HG03045 (cell line): ENCODE measurements at regions not wholly inside any gene's neighbourhood (a gene's known extent, or its start where the extent isn't known, plus 50 kb on each side); places are given as distances from the start of the nearest gene placed in this dataset.

Source experiments
- ATAC-seq: cut with Tn5 transposase; IDR thresholded peaks from one replicate; pipeline ENCODE4 v1.9.1; 2021; ENCODE audit warnings: mild to moderate bottlenecking, moderate library complexity; ENCODE audit not compliant: unreplicated experiment

DNA sequence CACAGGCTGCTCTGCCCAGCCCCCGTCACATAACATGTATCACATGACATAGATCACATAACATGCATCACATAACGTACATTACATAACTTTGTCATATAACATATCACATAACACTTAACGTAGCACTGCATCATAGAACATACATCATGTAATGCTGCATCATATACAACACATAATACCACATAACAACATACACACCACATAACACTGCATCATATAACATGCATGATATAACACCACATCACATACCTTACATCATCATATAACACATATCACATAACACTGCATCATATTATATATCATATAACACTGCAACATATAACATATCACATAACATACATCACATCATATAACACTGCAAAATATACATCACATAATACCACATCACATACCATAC lies 83.8 kb downstream of the AXIN2 start:
- ATAC-seq, result no peak

DNA sequence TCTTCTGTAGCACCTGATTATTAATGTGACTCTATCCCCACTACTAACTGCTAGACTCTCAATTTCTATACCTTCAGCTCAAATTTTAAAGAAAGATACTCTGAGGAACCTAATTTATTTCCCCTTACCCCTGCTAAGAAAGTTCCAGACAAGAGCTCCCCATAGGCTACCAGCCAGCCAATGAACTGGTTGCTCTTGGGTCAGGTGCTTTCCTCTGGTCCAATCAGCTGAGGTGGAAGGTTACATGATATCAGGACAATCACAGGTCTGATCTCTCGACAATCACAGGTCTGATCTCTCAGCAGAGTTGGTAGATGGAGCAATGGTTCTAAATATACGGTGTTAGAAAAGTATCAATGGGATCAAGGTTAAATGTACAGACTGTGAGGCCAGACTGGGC lies 86.8 kb downstream of the AXIN2 start:
- no peak for ATAC-seq

DNA sequence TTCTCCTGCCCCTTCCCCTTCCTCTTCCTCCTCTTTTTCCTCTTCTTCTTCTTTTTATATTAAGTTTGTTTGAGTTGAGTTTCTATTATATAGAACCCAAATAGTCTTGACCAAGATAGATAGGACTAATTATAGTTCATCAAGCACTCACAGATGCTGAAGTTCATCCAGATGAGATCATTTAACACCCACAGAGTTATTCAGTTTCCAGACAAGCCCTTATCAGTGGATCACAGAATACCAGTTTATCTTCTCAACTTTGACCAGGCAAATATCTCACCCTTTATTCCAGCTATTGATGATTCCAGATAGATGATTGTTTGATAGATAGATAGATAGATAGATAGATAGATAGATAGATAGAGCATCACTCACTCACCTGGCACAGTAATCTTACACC lies 87.5 kb downstream of the AXIN2 start:
- no peak for ATAC-seq

DNA sequence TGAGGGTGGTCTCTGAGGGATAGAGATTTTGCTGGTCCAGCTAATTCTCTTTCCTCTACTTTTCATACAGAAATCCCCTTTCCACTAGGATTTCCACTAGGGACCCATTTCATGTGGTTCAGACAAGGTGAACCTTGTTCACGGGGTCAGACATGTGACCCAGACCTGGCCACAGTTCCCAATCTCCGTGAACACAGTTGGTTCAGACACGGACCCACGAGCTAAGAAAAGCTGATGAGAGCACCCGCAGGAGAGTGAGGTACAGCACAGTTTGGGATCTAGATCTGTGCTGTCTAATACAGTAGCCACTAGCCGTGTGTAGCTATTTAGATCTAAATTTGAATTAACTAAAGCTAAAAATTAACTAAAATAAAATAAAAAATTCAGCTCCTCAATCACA lies 88.1 kb downstream of the AXIN2 start:
- no peak for ATAC-seq

DNA sequence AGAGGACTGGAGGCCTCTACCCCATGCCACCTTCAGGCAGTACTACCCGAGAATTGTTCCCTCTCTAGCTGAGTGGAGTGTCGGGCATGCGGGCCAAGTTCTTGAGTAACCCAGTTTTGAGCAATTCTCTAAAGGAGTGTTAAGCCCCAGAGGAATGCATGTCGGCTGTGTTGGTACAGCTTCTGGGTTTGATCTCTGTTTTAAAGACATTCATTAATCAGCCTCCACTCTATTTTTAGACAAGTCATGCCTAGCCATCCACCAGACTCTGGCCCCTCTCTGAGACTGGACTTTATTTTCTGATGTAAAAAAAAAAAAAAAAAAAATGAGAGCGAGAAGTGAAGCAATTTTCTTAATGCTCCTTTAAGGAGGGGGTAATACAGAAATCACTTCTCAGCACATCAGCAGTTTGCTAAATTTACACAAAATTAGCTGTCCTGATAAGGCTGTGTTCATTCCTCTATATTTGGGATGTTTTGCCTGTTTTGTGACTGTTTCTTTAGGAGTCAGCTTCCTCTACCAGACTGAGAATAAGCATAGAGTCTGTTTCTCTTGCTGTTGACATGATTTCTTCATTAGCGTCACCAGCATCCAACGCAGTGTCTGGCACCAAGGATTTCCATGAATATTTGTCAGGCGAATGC lies 88.7 kb downstream of the AXIN2 start:
- no peak for ATAC-seq

DNA sequence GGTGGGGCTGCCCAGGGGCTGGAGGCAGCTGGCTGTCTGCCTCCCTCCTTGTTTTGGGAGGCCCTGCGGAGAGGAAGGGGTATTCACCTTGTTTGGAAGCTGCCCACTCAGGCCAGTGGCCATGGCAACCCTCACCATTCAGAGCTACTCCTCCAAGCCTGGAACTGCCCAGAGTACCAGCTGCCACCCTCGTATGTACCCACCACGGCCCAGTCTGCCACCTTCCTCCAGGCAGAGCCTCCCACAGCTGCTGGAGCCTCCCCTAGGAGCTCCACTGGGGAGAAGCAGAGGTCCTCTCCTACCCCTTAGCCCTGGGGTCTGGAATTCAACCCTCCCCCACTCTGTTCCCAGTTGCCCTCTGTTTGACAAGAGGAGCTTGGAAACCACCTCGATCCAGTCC lies 90.7 kb downstream of the AXIN2 start:
- no peak for ATAC-seq

DNA sequence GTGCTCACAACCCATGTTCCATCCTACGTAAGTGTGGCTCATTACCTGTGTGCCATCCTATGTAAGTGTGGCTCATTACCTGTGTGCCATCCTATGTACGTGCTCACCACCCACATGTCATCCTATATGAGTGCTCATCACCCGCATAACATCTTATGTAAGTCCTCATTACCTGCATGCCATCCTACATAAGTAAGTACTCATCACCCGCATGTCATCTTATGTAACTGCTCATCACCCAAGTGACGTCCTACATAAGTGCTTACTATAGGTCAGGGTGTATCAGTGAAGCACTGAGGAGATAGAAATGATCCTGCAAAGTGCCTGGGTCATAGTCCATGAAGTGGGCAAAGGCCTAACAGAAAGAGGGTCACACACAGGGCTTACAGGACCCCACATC lies 93.1 kb downstream of the AXIN2 start:
- ATAC-seq, result no peak

DNA sequence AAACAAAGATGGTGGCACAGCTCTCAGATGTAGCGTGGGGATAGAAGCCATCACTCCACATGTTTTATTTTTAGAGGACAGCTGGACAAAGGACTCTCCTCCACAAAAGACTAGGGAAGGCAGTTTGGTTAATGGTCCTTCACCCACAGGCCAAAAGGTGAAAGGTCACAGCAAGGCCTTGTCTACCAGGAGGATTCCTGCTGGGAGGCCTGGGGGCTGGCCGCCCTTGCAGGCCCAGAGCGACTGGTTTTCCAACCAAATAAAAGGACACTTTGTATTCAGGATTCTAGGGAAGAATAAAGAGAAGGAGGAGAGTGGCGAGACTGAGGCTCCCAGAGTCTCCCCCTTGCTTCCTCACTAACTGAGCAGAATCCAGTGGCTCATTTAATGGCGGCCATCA lies 94.3 kb downstream of the AXIN2 start:
- ATAC-seq, result no peak

DNA sequence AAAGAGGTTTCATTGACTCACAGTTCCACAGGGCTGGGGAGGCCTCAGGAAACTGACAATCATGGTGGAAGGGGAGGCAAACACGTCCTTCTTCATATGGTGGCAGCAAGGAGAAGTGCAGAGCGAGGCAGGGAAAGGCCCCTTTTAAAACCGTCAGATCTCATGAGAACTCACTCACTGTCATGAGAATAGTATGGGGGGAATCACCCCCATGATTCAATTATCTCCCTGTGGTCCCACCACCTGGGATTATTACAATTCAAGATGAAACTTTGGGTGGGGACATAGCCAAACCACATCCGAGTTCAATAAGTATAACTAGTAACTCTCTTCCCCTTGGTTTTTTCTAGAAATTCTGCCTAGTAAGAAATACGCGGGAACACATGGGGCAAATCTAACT lies 94.9 kb downstream of the AXIN2 start:
- no peak for ATAC-seq

DNA sequence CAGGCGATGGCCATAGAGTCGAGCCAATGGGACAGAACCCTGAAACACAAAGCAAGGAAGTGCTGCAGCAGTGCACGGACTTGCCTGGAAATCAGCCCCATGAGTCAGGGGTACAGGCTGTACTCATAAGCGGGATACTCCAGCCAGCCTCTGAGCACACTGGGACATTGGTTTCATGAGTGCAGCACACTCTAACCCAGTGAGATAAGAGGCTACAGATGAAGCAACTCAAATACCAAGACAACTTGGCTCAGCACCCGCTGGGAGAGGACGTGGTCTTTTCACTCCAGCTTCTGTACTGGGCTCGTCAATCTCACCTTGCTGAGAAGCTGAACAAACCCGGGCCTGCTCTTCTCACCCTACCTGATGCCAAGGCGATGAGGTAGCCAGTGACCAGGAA lies 98.2 kb downstream of the AXIN2 start:
- ATAC-seq, result no peak

DNA sequence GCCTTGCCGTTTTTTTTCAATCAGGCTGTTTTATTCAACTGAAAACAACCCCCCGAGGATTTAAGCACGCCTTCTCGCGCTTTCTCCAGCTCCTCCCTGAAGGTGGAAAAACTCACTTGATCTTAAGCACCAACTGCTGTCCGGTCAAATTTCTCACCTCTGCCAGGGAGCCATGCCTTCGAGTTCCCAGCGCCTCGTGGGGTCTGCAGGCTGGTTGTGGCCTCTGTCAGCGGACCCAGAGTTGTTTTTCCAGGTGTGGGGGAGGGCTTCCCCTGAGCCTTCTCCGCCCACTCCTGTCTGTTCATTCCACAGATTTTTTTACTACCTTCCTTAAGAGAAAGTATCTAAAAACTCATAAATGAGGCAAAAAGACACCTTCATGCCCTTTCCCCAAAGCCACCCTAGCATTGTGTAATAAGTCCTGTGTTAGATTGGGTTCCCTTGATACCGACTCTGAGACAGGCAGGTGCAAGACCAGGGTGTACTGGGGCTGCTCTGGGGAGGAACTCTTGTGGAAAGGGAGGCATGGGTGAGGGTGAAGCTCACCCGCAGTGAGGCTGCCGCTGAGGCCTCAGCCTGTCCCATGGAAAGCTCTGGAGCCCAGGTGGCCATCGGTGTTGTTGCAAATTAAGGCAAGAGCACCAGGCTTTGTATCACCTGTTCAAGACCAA lies 101.6 kb downstream of the AXIN2 start:
- no peak for ATAC-seq

DNA sequence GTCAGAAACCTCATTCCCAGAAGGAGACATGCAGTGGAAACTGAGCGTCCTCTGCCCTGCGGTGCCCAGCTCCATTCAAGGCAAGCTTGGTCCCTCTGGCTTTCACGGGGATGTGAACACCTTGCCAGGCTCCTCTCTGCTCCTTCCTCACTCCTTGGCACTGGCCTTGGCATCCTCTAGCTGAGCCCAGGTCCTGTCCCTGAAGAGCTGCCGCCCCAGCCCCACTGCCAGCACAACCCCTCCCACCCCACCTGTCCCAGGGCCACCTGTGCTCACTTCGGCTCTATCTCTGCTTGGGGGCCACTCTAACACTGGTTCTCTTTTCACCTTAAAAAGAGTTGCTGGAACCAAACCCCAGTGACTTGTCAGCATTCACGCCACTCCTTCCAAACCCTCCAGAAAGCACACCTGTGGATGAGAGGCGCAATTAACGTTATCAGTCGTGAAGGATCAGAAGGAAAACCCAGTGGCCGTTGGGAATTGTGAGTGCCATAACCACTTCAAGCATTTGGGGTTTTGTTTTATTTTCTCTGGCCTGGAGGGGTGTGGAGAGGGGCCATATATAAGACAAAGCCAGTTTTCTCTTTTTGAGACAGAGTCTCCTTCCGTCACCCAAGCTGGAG lies 103.7 kb downstream of the AXIN2 start:
- no peak for ATAC-seq

DNA sequence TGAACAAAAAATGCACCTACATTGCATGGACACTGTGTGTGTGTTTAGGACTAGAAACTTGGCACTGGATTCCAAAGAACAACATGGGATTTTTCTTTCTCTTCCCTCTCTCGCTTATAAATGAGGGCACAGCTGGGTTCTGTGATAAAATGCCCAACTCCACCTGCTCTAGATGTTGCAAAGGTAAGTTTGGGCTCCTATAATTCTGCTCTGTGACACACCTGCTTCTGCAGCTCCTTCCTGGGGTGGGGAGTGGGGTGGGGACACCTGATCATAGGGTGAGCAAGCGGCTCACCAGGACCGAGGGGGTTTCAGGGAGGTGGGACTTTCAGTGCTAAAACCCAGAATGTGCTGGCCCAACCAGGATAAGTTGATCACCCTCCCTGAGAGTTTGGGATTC lies 104.3 kb downstream of the AXIN2 start:
- ATAC-seq, result no peak

DNA sequence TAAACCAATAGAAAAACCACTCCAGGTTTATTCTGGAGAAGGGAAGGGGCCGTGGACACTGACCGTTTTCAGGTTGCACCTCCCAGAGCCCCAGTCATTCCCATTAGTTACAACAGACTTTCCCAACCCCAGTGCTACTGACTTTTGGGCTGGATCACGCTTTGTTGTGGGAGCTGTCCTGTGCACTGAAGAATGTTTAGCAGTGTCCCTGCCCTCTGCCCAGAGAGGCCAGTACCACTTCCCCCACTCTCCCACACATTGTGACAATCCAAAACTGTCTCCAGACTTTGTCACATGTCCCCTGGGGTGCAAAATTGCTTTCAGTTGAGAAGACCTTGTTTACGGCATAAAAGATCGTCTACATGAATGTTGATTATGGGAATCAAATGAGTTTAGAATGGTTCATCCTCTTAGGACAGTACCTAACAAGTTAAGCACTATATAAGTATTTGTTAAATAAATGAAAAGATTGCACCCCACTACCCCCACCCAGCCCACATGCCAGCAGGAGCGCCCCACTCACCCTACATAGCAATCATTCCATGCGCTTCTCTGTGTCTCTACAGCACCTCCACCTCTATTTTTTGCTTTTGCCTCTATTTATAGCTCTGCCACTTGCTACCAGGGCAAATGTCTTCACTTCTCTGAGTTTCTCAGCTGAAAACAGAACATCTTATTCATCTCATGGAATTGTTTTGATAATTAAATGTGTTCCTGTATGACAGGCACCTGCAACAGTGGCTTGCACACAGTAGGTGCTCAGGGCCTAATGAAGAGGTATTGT lies 104.9 kb downstream of the AXIN2 start:
- no peak for ATAC-seq

DNA sequence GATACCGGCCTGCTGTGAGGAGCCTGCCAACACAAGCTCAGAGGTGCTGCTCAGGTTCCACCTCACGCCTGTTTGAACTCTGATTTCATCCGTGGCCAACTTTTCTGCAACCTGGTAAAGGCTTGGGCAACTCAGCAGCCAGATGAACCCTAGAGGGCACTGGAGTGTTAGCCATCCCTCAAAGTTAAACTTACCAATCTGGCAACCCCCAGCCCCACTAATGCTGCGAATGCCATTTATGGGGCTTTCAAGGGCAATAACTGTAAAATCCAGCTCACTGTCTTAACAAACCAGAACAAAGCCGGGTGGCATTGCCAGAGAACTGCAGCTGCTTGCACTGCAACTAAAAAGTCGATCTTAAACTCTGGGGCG lies 105.5 kb downstream of the AXIN2 start:
- no peak for ATAC-seq

DNA sequence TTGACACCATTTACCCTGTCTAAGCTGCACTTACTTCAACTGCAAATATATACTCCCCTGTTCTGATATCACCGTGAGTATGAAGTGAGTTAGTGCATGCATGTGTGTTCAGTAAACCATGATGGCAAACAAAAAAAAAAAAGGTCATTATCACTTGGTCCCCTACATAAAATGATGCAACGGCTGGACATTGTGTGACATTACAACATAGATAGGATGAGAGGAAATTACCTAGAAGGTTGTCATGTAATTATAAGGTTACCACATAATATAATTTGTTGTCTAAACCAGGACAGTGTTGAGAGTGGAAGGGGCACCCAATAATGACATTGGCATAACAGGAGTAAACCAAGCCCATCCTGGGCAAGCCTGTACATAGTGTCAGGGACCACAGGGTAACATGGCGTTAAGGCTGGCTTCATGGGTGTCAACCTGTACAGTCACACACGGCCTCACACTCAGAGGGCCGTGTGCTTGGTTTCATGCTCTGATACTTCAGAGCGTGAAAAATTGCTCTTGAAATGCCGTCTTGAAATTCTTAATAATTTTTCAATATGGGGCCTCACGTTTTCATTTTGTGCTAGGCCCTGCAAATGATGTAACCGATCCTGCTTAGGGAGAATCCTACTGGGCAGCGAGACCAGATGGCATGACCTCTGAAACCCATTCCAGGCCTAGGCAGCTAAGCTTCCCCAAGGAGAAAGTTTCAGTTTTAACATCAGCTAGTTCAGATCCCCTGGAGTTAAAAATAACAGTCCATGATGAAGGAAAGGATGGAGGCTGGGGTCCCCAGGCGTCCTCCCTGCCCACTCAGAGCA lies 106.1 kb downstream of the AXIN2 start:
- no peak for ATAC-seq

DNA sequence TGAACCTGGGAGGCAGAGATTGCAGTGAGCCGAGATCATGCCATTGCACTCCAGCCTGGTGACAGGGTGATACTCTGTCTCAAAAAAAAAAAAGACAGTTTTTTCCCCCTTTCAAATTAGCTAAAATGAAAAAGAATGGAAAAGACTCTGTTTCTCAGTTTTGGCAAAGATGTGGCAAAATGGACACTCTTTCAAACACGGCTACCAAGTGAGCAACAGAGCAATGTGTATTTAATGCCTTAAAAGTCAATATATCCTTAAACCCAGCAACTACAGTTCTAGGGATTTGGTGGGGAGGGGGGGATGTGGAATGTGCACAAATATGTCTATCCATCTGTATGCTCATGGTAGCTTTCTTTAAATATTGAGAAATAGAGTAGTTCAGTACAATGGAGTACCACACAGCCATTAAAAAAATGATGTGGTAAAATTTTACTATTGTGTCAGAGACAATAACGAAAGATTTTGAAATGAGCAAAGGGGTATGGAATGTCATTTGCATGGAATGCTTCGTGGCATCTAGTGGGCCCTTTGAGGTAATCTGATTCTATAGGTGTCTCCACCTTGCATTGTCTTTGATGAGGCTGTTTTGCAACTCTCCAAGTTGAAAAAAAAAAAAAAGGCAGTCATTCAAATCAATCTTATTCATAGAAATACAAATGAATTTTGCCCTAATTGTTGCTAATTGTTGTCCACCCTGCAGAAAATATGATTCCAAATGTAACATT lies 108.1 kb downstream of the AXIN2 start:
- no peak for ATAC-seq

DNA sequence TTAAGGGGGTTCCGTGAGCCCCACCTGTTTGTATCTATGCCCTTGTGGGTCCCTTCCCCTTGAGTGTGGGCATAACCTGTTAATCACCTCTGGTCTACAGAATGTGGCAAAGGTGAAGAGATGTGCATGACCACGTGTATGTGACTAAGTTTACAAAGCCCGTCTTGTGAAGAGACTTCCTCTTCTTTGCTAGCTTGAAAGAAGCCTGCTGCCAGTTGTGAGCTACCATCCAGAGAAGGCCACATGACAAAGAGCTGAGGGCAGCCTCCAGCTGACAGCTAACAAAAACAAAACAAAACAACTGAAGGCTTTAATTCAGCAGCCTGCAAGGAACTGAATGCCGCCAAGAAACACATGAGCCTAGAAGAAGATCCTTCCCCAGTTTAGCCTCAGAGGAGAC lies 112.0 kb downstream of the AXIN2 start:
- no peak for ATAC-seq

DNA sequence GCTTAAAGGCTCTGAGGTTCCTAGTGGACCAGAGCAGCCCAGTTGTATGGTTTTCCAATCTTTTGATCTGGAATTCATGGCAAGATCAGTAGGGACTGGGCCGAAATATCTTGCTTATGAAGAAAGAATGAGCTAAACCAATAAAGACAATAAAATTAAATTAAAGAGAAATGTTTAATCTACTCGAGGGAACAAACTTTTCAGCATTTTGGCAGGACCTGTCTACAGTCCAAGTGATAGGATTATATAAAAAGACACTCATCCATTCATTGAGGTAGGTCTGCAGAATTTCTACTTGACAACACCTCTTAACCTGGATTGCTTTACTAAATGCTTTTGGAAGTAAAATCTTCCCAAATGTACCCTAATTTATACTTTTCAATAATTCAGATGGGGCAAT lies 113.6 kb downstream of the AXIN2 start:
- no peak for ATAC-seq

DNA sequence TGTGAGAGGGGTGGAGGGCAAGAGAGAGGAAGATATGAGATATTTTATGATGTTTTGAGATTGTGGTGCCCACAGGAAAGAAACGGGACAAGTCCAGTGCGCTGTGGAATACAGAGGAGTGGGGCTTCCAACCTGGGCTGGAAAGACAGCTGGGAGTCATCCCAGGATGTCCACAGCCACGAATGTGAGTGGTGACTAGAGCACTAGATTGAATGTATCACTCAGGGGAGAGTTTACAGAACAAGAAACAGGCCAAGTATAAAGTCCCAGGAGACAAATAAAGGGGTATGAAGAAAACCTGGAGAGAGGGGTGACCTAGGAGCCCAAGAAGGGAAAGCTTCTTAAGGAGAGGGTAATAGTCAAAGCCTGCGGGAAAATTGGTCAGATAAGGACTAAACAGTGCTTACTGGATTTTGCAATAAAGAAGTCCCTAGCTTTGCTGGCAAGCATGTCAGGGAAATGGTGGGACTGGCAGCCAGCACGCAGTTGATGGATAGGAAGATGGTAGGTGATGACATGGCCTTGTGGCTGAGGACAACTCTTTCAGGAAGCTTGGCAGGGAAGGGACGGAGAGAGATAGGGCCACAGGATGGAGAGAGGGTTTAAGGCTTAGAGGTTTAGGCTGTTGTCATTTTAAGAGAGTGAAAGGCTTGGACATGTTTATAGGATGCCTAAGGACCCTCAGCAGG lies 114.5 kb downstream of the AXIN2 start:
- no peak for ATAC-seq
